PFSK-1 (cell line): ENCODE measurements at regions not wholly inside any gene's neighbourhood (a gene's known extent, or its start where the extent isn't known, plus 50 kb on each side); places are given as distances from the start of the nearest gene placed in this dataset.

Experiments used
- REST ChIP-seq, 2 experiments: IDR thresholded peaks; 2 replicates each; pipeline versions ENCODE4 v1.6.1 to v1.8.0; 2011 to 2012; ENCODE audit warnings: low read depth in 2 of 2, low read length in 2 of 2, control low read depth in 1 of 2, inconsistent platforms in 1 of 2, mild to moderate bottlenecking in 1 of 2, moderate library complexity in 1 of 2; ENCODE audit not compliant: insufficient read depth in 1 of 2
- SIN3A ChIP-seq: IDR thresholded peaks from 2 replicates; pipeline ENCODE4 v1.6.1; 2012; ENCODE audit warnings: mild to moderate bottlenecking, low read length, moderate library complexity, borderline replicate concordance; ENCODE audit not compliant: insufficient read depth
- TAF1 ChIP-seq: IDR thresholded peaks from 2 replicates; pipeline ENCODE4 v1.6.1; 2012; ENCODE audit warnings: low read length, control low read depth, borderline replicate concordance; ENCODE audit not compliant: insufficient read depth

GRCh38 chr11:25755381-25755780 lies 576.5 kb upstream of the ANO3 start:
- TF ChIP-seq SIN3A = no peak
- TF ChIP-seq REST (IDR thresholded peaks at IDR 0.05; ENCODE audit: insufficient read depth in 1 of 2, low read depth in 2 of 2, low read length in 2 of 2) = no peak
- no peak for TF ChIP-seq TAF1
